ENCODE measurements at regions not wholly inside any gene's neighbourhood (a gene's known extent, or its start where the extent isn't known, plus 50 kb on each side); places are given as distances from the start of the nearest gene placed in this dataset.

DNA sequence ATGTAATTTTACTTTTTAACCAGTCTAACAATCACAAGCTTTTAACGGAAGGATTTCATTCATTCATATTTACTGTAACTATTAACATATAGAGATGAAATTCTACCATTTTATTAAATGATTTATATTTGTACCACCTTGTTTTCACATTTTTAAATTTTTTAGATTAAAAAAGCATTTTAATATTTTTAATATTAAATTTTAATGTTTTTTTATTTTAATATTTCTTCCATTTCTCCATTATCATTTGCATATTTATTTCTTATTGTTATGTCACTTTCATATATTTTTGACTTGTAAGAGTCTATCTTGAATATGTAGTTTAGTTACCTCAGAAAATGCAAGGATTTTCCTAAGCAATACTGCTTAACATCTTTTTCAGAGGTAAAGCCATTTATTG, 1034.0 kb upstream of the PTPRD start:
- TF ChIP-seq ZNF223 (tag by site-specific recombination; IDR thresholded peaks at IDR 0.05): no peak
- TF ChIP-seq, protein P1, sequence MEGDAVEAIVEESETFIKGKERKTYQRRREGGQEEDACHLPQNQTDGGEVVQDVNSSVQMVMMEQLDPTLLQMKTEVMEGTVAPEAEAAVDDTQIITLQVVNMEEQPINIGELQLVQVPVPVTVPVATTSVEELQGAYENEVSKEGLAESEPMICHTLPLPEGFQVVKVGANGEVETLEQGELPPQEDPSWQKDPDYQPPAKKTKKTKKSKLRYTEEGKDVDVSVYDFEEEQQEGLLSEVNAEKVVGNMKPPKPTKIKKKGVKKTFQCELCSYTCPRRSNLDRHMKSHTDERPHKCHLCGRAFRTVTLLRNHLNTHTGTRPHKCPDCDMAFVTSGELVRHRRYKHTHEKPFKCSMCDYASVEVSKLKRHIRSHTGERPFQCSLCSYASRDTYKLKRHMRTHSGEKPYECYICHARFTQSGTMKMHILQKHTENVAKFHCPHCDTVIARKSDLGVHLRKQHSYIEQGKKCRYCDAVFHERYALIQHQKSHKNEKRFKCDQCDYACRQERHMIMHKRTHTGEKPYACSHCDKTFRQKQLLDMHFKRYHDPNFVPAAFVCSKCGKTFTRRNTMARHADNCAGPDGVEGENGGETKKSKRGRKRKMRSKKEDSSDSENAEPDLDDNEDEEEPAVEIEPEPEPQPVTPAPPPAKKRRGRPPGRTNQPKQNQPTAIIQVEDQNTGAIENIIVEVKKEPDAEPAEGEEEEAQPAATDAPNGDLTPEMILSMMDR (tag by site-specific recombination; IDR thresholded peaks at IDR 0.05): no peak
- no peak for TF ChIP-seq ZNF133 (tag by site-specific recombination; IDR thresholded peaks at IDR 0.05)
- TF ChIP-seq, protein P2, sequence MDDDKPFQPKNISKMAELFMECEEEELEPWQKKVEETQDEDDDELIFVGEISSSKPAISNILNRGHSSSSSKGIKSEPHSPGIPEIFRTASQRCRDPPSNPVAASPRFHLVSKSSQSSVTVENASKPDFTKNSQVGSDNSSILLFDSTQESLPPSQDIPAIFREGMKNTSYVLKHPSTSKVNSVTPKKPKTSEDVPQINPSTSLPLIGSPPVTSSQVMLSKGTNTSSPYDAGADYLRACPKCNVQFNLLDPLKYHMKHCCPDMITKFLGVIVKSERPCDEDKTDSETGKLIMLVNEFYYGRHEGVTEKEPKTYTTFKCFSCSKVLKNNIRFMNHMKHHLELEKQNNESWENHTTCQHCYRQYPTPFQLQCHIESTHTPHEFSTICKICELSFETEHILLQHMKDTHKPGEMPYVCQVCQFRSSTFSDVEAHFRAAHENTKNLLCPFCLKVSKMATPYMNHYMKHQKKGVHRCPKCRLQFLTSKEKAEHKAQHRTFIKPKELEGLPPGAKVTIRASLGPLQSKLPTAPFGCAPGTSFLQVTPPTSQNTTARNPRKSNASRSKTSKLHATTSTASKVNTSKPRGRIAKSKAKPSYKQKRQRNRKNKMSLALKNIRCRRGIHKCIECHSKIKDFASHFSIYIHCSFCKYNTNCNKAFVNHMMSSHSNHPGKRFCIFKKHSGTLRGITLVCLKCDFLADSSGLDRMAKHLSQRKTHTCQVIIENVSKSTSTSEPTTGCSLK (tag by site-specific recombination; IDR thresholded peaks at IDR 0.05): no peak
- TF ChIP-seq ZNF221 (tag by site-specific recombination; IDR thresholded peaks at IDR 0.05; ENCODE audit: borderline replicate concordance): no peak
- TF ChIP-seq, protein P3, sequence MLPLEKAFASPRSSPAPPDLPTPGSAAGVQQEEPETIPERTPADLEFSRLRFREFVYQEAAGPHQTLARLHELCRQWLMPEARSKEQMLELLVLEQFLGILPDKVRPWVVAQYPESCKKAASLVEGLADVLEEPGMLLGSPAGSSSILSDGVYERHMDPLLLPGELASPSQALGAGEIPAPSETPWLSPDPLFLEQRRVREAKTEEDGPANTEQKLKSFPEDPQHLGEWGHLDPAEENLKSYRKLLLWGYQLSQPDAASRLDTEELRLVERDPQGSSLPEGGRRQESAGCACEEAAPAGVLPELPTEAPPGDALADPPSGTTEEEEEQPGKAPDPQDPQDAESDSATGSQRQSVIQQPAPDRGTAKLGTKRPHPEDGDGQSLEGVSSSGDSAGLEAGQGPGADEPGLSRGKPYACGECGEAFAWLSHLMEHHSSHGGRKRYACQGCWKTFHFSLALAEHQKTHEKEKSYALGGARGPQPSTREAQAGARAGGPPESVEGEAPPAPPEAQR (tag by site-specific recombination; IDR thresholded peaks at IDR 0.05): no peak

All from HEK293 (cell line).